Ecto neural progenitor cell (in vitro differentiated cells): ENCODE measurements at regions not wholly inside any gene's neighbourhood (a gene's known extent, or its start where the extent isn't known, plus 50 kb on each side); places are given as distances from the start of the nearest gene placed in this dataset.
"Not testable (repeated sequence)": the region's sequence is repeated elsewhere in the genome, so short reads cannot be mapped to it uniquely, and the experiment has no call there.

ENCODE experiments used
- DNase-seq: peaks from one replicate; pipeline ENCODE4 v3.0.0-alpha.2; 2018; ENCODE audit warnings: low spot score

DNA sequence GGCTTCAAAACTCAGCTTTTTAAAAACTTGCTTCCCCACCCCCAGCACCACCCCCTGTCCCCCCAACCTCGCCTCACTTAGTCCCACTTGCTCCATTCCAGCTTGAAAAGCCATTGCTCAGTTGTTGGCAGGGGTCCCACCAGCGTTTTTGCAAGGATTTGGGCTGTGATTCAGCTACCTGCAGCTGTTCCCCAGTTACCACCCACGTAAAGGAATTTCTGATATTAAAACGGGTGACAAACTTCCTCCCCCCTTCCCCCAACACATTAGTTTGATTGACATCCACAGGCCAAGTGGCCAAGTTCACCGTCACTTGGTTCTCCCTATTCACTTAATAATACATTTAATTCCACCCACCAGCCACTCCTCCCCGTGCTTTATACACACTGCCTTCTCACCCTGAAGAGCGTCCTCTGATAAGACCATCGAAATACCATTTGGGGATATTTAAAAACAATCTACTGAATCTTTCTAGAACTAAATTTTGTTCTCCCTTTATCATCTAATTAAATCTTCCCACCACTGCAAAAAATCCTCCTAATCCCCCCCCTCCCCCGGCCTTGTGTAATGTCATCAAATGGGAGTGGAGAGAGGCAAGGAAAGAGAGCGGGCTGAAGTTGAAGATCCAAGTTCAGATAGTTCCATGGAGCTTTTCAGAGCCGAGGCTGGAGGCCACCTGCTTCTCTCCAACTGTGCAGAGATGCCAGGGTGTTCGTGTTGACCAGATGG lies 55.1 kb downstream of the SOX9 start:
- no peak for DNase-seq

DNA sequence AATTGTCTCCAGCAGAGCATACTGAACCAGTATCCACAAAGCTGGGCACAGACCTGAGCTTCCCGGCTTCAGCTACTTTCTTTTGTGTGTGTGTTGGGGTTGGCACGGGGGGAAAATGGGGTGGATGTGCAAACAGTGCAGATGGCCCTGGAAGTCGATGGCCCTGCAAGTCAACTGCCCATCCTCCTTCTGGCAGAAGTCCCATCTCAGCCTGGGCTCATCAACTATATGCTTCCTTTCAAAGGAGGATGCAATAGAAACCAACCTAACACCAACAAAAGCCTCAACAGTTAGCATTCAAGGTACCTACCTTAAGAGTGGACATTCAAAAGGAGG lies 55.7 kb downstream of the SOX9 start:
- DNase-seq, result no peak

DNA sequence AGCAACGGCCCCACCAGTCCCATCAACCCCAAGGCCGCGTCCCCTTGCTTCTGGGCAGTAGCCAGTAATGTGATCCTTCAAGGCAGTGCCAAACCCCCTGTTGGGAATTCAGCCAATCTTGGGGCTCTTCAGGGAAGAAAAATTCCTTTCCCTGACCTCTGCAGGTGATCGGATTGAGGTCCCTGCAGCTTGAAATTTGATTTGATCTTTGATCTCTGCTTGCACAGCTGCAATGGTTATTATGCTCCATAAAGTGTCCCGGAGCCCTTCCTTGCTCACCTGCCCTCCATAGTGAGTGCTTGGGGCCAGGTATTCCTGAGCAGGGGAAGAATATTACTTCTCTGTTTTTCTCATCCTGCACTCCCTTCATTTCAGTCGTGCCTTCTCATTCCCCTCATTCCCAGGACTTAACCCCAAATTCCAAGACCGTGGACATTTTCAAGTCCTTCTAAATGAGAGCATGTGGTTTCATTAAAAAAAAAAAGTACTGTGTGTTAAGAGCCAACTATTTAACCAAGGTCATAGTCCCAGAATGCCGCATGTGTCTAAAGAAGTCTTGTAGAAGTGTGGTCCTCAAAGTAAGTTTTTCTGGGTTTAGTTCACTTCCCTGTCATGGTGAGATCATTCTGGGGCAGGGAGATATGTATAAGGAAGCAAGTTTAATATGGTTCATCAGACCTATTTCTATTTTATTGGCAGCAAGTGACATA lies 56.3 kb downstream of the SOX9 start:
- DNase-seq, result no peak

DNA sequence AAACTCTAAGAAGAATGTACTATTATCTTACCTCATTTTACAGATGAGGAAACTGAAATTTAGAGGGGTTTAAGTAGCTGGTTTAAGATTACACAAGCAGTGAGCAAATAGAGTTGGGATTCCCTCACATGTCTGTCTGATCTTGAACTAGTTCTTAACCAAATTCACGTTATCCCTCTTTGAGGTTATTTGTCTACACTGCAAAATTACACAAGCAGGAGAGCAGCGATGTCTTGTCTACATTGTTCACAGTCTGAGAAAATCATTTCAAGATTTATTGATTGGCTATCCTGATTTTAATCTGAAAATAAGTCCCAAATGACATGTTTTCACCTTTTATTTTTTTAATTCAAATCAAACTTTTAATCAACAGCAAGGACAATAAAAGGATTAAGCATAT lies 56.9 kb downstream of the SOX9 start:
- no peak for DNase-seq

DNA sequence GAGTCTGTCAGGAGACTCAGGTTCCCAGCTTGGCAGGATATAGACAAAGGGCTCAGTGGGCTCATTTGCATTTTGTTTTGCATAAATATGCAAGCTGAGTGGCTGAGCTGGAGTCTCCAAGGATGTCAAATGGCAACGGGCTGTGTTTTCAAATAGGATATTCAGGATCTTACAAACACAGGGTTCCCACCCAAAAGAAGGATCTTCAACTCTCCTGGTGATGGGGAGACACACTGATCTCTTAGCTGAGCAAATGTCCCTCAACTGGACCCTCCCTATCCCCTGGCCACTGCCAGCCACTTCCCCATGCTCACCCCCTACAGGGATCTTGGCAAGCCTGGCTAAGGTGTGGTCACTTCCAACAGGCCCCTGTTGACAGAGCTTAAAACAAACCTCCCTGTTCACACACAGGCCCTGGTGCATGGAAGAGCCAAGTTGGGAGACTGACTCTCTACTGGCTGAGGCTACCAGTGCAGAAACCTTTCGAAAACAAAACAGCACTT lies 61.6 kb downstream of the SOX9 start:
- no peak for DNase-seq

DNA sequence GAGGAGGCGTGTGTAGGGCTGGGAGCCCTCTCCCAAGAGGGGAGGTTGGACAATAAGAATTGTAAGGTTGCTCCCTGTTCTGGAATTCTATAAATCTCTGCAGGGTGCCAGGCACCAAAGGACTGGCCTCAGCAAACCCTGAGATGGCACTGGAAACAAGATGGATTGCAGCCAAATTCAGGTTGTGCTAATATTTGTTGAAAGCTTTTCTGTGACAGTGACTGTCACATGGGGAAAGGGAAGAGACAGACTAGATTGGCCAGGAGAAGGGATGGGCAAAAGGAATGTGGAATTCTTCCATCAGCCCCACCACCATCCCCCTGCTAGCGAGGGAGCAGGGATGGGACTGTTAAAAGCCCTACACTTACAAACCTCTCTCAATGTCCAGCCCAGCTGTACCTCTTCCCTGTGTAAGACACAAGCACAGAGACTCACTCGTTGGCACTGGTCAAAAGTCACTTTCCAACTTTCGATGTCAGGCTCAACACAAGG lies 62.4 kb downstream of the SOX9 start:
- no peak for DNase-seq

DNA sequence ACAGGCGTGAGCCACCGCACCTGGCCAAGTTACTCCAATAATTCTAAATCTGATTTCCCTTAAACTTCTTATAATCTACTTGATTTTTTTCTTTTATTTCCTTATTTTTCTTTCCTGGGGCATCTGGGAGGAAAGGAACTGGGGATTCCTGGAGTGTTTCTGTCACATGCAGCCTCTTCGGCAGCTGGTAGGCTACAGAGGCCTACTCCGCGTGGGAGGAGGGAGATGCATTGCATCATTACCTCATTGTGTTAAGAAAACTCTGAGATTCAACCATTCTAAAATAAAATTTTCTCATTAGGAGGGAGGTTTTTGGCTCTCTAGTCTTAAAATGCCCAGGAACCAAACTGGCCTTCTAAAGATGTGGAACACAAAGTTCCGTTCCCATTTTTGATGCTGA lies 64.0 kb downstream of the SOX9 start:
- DNase-seq, result no peak

DNA sequence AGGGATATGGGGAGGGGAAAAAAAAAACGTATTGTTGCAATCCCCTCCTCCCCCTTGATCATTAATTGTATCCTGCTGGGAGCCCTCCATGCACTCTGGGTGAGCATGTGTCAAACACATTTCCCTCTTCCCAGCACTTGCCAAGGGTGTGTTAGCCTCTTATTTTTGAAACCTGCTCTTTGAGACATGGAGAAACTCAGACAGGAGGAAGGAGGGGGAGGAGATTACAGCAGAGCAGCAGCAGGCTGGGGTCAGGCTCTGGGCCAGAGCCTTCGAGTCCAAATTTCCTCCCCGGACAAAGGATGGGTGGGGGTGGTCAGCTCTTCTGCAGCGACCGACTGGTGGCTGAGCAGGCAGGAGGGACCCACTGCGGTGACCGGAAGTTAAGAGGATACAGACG lies 64.7 kb downstream of the SOX9 start:
- DNase-seq, result no peak

DNA sequence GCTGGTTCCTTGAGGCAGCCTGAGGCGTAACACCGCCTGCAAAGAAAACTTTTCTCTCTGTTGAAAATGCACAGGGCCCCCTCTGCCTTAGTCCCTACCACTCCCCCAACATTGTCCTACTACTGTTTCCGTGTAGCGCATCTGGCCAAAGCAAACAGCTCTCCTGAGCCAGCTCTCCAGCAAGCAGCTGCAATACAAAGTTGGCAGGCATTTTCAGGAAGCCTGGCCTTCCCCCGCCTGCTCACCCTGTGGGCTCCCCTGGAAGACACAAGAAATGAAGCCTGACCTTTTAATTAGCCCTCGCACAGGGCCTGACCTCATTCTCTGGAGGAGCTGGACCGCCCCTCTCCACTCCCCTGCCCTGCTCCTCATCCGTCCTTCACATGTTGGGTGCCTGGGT lies 66.7 kb downstream of the SOX9 start:
- DNase-seq, result no peak

DNA sequence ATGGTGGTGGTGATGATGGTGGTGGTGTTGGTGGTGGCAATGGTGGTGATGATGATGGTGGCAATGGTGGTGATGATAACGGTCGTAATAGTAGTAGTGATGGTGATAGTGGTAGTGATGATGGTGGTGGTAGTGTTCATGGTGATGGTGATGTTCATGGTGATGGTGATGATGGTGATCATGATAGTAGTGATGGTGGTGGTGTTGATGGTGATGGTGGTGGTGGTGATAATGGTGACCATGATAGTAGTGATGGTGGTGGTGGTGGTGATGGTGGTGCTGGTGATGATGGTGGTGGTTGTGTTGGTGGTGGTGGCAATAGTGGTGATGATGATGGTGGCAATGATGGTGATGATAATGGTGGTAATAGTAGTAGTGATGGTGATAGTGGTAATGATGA lies 68.0 kb downstream of the SOX9 start:
- DNase-seq, result no peak

DNA sequence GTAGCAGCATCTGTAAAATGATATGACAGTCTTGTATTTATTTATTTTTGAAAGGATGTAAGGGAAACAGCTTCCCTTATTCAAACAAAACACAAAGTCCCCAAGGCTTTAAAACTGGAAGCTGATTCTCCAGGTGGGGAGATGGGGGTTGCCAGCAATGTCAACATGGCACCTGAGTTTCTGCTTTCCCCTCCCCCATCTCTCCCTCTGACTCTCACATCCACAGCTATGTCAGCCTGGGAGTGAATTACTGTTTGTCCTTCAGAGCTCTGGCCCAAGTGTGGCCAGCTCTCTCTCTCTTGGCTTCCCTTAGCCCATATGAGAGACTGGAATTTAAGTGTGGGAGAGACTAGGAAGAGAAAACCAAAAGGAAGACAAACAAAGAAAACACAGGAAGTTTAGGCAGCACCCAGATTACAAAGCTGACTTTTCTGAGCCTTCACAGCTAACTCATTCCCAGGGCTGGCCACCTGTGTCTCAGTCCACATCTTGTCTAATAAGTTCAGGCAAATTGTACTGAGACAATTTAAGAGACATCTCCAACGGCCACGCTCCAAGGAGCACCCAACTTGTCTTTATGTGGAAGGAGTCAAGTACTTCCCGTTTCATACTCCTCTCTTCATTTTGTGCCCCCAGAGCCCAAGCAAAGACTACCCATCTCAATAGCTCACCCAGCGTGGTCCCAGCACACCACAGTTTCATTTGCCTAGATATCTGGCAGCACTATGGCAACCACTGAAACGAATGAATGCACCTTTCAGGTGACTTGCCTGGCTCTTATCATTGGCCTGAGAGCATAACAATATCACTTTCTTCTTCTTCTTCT lies 69.2 kb downstream of the SOX9 start:
- DNase-seq, result no peak

DNA sequence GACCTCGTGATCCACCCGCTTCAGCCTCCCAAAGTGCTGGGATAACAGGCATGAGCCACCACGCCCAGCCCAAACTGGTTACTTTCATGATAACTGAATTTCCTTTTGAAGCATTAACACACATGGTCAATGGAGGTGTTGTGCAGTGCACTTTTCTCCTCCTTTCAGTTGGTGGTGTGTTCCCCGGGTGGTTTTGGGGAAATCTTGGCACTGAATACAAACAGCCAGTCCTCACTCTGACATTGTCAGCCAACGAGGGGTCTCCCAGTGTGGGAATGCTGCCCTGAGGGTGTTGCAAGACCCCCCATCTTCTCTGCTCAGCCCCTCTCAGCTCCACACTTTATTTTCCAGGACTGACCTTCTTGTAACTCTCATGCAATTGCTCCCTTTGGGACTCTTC lies 70.5 kb downstream of the SOX9 start:
- DNase-seq, result no peak

DNA sequence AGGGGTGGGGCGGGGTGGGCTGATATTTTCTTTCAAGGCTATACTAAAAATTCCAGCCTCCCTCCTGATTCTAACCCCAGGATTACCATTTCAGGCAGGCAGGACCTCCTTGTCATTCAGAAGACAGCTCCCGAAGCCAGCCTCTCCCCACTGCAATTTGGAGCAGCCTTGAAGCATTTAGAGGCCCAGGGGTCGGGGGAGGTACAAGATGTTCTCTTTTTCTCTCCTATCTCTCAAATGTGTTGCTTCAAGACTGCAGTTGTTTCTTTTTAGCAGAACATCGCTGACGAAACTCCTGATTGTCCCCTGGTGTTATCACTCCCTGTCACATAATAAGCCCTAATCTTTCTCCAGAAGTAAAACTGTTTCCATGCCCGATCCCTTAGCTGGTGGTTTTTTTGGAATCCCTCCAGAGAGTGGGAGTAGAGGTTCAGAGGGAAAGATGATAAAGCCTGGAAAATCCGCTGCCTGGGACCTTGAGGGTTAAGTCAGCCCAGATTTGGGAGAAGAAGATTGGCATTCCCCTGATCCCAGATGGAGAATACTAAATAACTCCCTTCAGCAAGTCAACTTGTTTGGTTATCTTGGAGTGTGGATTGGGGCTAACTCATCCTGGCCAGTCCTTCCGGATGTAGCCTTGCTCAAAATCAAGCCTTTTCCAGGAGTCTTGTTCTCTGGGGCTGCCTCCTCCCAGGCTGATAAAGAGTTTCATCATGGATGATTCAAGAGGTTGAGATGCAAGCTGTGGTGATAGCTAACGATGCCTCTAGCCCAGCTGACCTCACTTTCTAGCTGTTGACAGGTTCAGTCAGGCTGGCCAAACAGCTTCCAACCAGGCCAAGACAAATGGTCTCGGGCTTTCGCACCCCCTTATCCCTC lies 71.3 kb downstream of the SOX9 start:
- DNase-seq, result no peak

DNA sequence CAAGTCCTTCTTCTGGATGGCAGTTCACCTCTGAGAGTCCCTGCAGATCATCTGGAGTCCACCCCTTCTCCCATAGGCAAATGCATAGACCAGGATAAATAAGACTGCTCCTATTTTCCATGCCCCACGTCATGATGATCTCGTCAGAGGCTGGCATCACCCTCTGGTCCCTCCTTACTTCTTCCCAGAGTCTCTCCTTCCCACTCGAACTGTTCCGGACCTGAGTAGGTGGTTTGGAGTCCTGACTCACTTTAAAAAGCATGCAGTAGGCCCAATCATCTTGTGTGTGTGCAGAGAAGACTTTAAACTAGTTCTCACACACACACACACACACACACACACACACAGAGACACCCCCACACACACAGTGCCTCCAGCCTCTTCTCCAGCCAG lies 72.0 kb downstream of the SOX9 start:
- DNase-seq, result no peak

DNA sequence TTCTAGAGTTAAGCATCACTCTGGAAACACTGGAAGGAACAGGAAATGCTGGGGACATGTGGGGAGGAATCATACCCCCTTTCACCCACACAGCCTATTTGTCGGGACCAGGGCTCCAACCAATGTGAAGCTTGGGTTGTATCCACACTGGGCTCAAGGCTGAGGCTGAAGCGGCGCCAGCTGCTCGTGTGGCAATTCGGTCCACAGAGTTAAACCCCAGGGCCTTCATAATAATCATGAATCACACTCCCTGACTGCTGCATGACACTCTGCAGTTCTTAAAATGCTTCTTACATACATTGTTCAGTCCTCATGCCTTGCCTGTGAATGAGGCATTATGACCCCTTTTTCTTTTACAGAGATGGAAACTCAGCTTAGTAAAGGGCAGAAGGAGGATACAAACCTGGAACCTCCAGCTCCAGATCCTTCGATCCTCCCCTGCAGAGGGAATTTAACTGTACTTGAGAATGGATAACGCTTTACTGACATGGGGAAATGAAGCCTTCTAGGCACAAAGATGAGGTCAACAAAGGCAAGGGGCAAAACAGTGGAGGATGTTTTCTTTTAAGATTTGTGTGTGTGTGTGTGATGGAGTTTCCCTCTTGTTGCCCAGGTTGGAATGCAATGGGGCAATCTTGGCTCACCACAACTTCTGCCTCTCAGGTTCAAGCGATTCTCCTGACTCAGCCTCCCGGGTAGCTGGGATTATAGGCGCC lies 72.7 kb downstream of the SOX9 start:
- DNase-seq, result no peak

DNA sequence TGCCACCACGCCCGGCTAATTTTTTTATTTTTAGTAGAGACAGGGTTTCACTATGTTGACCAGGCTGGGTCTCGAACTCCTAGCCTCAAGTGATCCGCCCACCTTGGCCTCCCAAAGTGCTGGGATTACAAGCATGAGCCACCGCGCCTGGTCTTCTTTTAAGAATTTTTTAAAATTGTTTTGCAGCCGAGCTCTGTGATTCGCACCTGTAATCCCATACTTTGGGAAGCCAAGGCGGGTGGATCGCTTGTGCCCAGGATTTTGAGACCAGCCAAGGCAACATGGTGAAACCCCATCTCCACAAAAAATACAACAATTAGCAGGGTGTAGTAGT lies 73.3 kb downstream of the SOX9 start:
- not testable (repeated sequence) for DNase-seq

DNA sequence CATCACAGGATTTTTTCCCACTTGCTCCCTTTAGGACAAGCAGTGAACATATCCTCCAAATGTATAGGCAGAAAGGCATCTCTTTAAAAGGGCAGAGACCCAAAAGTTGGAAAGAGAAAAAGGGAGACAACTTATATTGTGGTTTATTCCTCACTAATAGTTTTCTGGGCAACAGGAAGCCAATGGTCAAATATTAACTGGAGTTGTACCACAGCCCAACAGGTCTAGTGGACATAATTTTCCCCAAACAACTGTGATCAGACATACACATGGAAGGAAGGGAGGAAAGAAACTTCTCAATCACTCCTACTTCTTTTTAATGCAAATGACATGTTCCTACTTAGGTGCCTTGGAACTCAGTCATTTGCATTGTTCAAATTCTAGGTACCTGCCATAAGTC lies 78.4 kb downstream of the SOX9 start:
- DNase-seq, result no peak

DNA sequence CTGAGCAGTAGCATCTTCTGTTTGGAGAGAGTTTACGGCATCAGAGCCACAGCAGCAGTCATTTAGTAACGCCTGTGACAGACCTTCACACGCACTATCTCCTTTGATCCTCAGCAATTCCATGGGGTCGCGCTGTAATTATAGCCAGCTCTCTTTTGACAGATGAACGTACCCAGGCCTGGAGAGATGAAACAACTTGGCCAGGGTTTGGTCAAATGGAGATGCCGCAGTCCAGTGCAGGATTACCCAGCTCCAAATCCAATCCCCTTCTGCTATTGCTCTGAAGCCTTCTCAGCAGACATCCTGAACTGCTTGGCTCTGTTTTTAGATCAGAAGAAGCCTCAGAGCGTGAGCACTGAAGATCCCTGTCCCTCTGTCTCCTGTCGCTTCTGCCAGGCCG lies 83.9 kb downstream of the SOX9 start:
- no peak for DNase-seq

DNA sequence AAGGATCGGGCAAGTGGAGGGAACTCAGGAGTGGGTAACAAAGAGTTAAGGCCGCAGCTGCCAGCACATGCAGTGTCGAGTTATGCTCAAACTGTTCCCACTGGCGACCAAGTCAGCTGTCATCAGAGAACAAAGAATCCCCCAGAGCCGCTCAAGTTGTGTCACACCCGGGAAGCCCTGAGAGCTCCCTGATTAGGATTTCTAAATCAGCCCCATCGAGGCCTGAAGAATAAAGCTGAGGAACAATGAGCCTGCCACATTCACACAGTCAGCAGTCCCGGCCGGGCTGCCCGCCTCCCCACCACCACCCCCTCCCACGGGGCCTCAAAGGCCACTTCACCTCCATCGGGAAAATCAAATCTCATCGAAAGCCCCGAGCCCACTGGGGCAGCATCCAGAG lies 84.5 kb downstream of the SOX9 start:
- peak; percentile 72 for DNase-seq

DNA sequence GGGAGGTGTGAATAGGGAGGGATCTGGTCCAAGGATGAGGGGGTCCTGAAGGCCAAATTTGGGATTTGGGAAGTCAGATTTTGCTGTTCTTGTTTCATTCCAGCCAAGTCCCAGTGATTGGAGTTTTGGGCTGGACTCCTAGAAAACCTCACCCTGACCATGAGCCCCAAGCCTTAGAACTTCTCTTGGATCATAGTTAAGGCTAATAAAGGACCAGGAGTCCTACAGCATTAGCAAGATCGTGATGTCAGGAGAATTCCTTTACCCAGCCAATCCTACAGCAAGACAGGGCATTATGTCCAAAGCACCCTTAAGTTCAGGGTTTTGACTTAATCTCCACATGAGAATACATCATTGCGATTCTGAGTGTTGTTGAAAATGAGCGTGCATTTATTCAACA lies 85.0 kb downstream of the SOX9 start:
- no peak for DNase-seq

DNA sequence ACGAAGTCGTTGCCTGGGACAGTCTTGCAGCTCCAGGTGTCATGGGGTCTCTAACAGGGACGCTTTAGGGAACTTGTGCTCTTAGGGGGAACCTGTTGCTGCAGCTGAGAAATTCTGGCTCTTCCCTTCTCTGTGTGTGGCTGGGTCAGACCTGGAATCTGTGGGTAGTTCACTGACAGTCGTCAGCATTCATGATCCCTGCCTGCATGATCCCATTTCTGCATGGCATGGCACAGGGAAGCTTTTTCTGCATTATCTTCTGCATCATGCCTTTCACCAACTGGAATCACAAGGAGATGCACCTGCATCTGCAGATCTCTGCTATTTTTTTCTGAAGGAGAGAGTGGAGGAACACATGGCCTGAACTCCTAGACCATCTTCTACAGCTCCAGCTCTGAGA lies 85.6 kb downstream of the SOX9 start:
- DNase-seq, result no peak
